K562 (cell line): ENCODE measurements at regions not wholly inside any gene's neighbourhood (a gene's known extent, or its start where the extent isn't known, plus 50 kb on each side); places are given as distances from the start of the nearest gene placed in this dataset.

Experiments
- CEBPG ChIP-seq, 3 experiments: fragments of 200-800 bp in 1 of 3; sonication (Bioruptor generic) in 1 of 3; sonication (generic) in 1 of 3; formaldehyde crosslinking in 1 of 3; IDR thresholded peaks in 2 of 3; conservative IDR thresholded peaks in 1 of 3; 2 replicates each; pipeline versions ENCODE4 v1.6.1 to v1.8.0; 2016 to 2022; ENCODE audit warnings: missing compliant biosample characterization in 2 of 3, missing genetic modification characterization in 2 of 3, mild to moderate bottlenecking in 1 of 3, missing genetic modification reagents in 1 of 3
- FOXA3 ChIP-seq, 2 experiments: fragments of 450-650 bp in 1 of 2; sonication (generic) in 1 of 2; formaldehyde crosslinking; IDR thresholded peaks in 1 of 2; conservative IDR thresholded peaks in 1 of 2; 2 replicates each; pipeline versions ENCODE4 v1.4.0 to v1.8.0; 2020 to 2022; ENCODE audit warnings: mild to moderate bottlenecking in 2 of 2, missing genetic modification reagents in 1 of 2
- FOXP1 ChIP-seq: sonication (generic); formaldehyde crosslinking; IDR thresholded peaks from 2 replicates; pipeline ENCODE4 v1.8.0; 2022; ENCODE audit warnings: mild to moderate bottlenecking, missing genetic modification reagents
- GABPB1 ChIP-seq: sonication (generic); formaldehyde crosslinking; IDR thresholded peaks from 2 replicates; pipeline ENCODE4 v1.8.0; 2022; ENCODE audit warnings: mild to moderate bottlenecking, missing genetic modification reagents
- GATA2 ChIP-seq: sonication (generic); formaldehyde crosslinking; IDR thresholded peaks from 2 replicates; pipeline ENCODE4 v1.4.0; 2020; ENCODE audit warnings: mild to moderate bottlenecking, missing genetic modification reagents
- GTF2A2 ChIP-seq: IDR thresholded peaks from 2 replicates; pipeline ENCODE4 v1.6.1; 2016; ENCODE audit warnings: mild to moderate bottlenecking, missing genetic modification characterization, missing compliant biosample characterization
- KHSRP ChIP-seq: fragments of 450-650 bp; IDR thresholded peaks from 2 replicates; pipeline ENCODE4 v1.6.1; 2017
- LEF1 ChIP-seq: fragments of 450-650 bp; IDR thresholded peaks from 2 replicates; pipeline ENCODE4 v1.6.1; 2016; ENCODE audit warnings: mild to moderate bottlenecking
- MED1 ChIP-seq: sonication (generic); formaldehyde crosslinking; IDR thresholded peaks from 2 replicates; pipeline ENCODE4 v1.8.1; 2023; ENCODE audit warnings: missing genetic modification reagents, borderline replicate concordance
- NBN ChIP-seq: fragments of 450-650 bp; IDR thresholded peaks from 2 replicates; pipeline ENCODE4 v1.6.1; 2016; ENCODE audit warnings: low read depth, mild to moderate bottlenecking
- NR2C2 ChIP-seq, 2 experiments: fragments of 200-800 bp in 1 of 2; sonication (Bioruptor generic) in 1 of 2; sonication (generic) in 1 of 2; formaldehyde crosslinking in 1 of 2; IDR thresholded peaks; 2 replicates each; pipeline versions ENCODE4 v1.6.1 to v1.8.0; 2016 to 2022; ENCODE audit warnings: mild to moderate bottlenecking in 1 of 2, missing compliant biosample characterization in 1 of 2, missing genetic modification characterization in 1 of 2, missing genetic modification reagents in 1 of 2
- NR2F6 ChIP-seq: fragments of 450-650 bp; formaldehyde crosslinking; IDR thresholded peaks from 2 replicates; pipeline ENCODE4 v1.4.0; 2020; ENCODE audit warnings: mild to moderate bottlenecking
- PCBP1 ChIP-seq: fragments of 200-400 bp; formaldehyde crosslinking; IDR thresholded peaks from 2 replicates; pipeline ENCODE4 v1.6.1; 2018; ENCODE audit warnings: mild to moderate bottlenecking, low read depth, low read length; ENCODE audit not compliant: poor library complexity, severe bottlenecking
- POU5F1 ChIP-seq: fragments of 150-350 bp; IDR thresholded peaks from 2 replicates; pipeline ENCODE4 v1.6.1; 2014; ENCODE audit warnings: borderline replicate concordance, low read length, low read depth, mild to moderate bottlenecking; ENCODE audit not compliant: partially characterized antibody
- RBBP5 ChIP-seq: fragments of 200-600 bp; sonication (generic); IDR thresholded peaks from 2 replicates; pipeline ENCODE4 v1.6.1; 2012; ENCODE audit warnings: borderline replicate concordance, mild to moderate bottlenecking, low read length, control low read depth, inconsistent platforms; ENCODE audit not compliant: insufficient read depth, poor library complexity, severe bottlenecking
- STAG1 ChIP-seq: sonication (generic); formaldehyde crosslinking; IDR thresholded peaks from 2 replicates; pipeline ENCODE4 v1.5.0; 2020; ENCODE audit warnings: missing genetic modification reagents, borderline replicate concordance
- TCFL5 ChIP-seq: fragments of 250-450 bp; sonication (Bioruptor Pico); conservative IDR thresholded peaks from 2 replicates; pipeline ENCODE4 v1.6.1; 2021; ENCODE audit warnings: mild to moderate bottlenecking, moderate library complexity, matching md5 sums
- TSHZ1 ChIP-seq: fragments of 250-450 bp; sonication (Bioruptor Pico); IDR thresholded peaks from 2 replicates; pipeline ENCODE4 v1.4.0; 2020; ENCODE audit warnings: mild to moderate bottlenecking, moderate library complexity
- XRCC4 ChIP-seq: IDR thresholded peaks from one replicate; pipeline ENCODE4 v1.6.1; 2011; ENCODE audit not compliant: insufficient read depth, insufficient read length; ENCODE audit errors: extremely low read depth
- ZNF778 ChIP-seq: fragments of 450-650 bp; formaldehyde crosslinking; IDR thresholded peaks from 2 replicates; pipeline ENCODE4 v1.4.0; 2020; ENCODE audit warnings: mild to moderate bottlenecking, moderate library complexity
- TF ChIP-seq, protein P1 (sequence below): IDR thresholded peaks from 2 replicates; pipeline ENCODE4 v1.6.1; 2011; ENCODE audit warnings: borderline replicate concordance, low read depth, mild to moderate bottlenecking, moderate library complexity, low read length; ENCODE audit not compliant: insufficient read depth, poor library complexity, severe bottlenecking
- TF ChIP-seq, protein P2 (sequence below): sonication (generic); formaldehyde crosslinking; IDR thresholded peaks from 2 replicates; pipeline ENCODE4 v1.8.0; 2022; ENCODE audit warnings: mild to moderate bottlenecking, low read depth, missing genetic modification reagents

- TF ChIP-seq GABPB1 (CRISPR knock-in tag) = no peak
- no peak for TF ChIP-seq TSHZ1 (CRISPR knock-in tag)
- no peak for TF ChIP-seq GTF2A2
- no peak for TF ChIP-seq XRCC4
- TF ChIP-seq RBBP5 = no peak
- TF ChIP-seq, protein P1, sequence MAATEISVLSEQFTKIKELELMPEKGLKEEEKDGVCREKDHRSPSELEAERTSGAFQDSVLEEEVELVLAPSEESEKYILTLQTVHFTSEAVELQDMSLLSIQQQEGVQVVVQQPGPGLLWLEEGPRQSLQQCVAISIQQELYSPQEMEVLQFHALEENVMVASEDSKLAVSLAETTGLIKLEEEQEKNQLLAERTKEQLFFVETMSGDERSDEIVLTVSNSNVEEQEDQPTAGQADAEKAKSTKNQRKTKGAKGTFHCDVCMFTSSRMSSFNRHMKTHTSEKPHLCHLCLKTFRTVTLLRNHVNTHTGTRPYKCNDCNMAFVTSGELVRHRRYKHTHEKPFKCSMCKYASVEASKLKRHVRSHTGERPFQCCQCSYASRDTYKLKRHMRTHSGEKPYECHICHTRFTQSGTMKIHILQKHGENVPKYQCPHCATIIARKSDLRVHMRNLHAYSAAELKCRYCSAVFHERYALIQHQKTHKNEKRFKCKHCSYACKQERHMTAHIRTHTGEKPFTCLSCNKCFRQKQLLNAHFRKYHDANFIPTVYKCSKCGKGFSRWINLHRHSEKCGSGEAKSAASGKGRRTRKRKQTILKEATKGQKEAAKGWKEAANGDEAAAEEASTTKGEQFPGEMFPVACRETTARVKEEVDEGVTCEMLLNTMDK = no peak
- TF ChIP-seq GATA2 (CRISPR knock-in tag) = peak; percentile 72; the same call in 1 of the 2 replicates
- TF ChIP-seq FOXP1 (CRISPR knock-in tag) = no peak
- no peak for TF ChIP-seq POU5F1
- TF ChIP-seq NR2C2 (CRISPR knock-in tag; IDR thresholded peaks at IDR 0.05) = no peak
- no peak for TF ChIP-seq NR2C2 (tag; IDR thresholded peaks at IDR 0.05)
- no peak for TF ChIP-seq MED1 (CRISPR knock-in tag)
- no peak for TF ChIP-seq CEBPG (CRISPR knock-in tag; IDR thresholded peaks at IDR 0.05)
- TF ChIP-seq CEBPG (tag; conservative IDR thresholded peaks at IDR 0.05 in 1 of 2, IDR thresholded peaks at IDR 0.05 in 1 of 2) = no peak
- no peak for TF ChIP-seq TCFL5 (CRISPR knock-in tag)
- no peak for TF ChIP-seq NR2F6 (CRISPR knock-in tag)
- TF ChIP-seq STAG1 (CRISPR knock-in tag) = no peak
- no peak for TF ChIP-seq KHSRP
- 0 out of 2 replicates have a peak, but pooled peaks have one; percentile 20 for TF ChIP-seq LEF1
- TF ChIP-seq FOXA3 (CRISPR knock-in tag; conservative IDR thresholded peaks at IDR 0.05 in 1 of 2, IDR thresholded peaks at IDR 0.05 in 1 of 2) = no peak
- TF ChIP-seq, protein P2, sequence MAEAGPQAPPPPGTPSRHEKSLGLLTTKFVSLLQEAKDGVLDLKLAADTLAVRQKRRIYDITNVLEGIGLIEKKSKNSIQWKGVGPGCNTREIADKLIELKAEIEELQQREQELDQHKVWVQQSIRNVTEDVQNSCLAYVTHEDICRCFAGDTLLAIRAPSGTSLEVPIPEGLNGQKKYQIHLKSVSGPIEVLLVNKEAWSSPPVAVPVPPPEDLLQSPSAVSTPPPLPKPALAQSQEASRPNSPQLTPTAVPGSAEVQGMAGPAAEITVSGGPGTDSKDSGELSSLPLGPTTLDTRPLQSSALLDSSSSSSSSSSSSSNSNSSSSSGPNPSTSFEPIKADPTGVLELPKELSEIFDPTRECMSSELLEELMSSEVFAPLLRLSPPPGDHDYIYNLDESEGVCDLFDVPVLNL (CRISPR knock-in tag) = no peak
- no peak for TF ChIP-seq PCBP1
- no peak for TF ChIP-seq NBN
- no peak for TF ChIP-seq ZNF778
Measured at GRCh38 chr17:33508215-33508614, 215.1 kb upstream of the ASIC2 start (continued).
